VCaP (cell line): ENCODE measurements at regions not wholly inside any gene's neighbourhood (a gene's known extent, or its start where the extent isn't known, plus 50 kb on each side); places are given as distances from the start of the nearest gene placed in this dataset.
"Not testable (repeated sequence)": the region's sequence is repeated elsewhere in the genome, so short reads cannot be mapped to it uniquely, and the experiment has no call there.

Experiments
- H3K27ac ChIP-seq: fragments of 450-650 bp; 2 replicates; pipeline ENCODE4 v1.5.1; 2017
- TF ChIP-seq, protein P1 (sequence below): fragments of 450-650 bp; conservative IDR thresholded peaks from 2 replicates; pipeline ENCODE4 v1.5.1; 2017; ENCODE audit warnings: mild to moderate bottlenecking, moderate library complexity

DNA sequence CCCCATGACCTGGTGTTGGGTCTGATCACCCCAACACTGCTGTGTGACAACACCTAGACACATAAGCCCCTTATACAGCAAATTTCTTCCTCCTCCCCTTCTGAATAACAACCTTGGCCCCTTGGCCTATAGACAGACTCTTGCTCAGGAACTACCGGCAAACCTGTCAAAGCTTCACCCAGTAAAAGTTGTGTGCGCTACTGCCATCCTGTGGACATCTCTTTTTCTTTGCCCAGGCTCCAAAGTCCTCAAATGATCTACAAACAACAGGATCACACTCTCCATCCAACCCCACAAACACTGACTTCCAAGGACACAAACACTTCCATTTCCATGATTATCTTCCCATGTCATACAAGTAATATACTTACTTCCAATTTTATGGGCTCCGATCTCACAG is 1265.8 kb downstream of the RPIA start:
- not testable (repeated sequence) for H3K27ac ChIP-seq
- TF ChIP-seq, protein P1, sequence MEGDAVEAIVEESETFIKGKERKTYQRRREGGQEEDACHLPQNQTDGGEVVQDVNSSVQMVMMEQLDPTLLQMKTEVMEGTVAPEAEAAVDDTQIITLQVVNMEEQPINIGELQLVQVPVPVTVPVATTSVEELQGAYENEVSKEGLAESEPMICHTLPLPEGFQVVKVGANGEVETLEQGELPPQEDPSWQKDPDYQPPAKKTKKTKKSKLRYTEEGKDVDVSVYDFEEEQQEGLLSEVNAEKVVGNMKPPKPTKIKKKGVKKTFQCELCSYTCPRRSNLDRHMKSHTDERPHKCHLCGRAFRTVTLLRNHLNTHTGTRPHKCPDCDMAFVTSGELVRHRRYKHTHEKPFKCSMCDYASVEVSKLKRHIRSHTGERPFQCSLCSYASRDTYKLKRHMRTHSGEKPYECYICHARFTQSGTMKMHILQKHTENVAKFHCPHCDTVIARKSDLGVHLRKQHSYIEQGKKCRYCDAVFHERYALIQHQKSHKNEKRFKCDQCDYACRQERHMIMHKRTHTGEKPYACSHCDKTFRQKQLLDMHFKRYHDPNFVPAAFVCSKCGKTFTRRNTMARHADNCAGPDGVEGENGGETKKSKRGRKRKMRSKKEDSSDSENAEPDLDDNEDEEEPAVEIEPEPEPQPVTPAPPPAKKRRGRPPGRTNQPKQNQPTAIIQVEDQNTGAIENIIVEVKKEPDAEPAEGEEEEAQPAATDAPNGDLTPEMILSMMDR = 0 out of 2 replicates have a peak, but pooled peaks have one; percentile 16

DNA sequence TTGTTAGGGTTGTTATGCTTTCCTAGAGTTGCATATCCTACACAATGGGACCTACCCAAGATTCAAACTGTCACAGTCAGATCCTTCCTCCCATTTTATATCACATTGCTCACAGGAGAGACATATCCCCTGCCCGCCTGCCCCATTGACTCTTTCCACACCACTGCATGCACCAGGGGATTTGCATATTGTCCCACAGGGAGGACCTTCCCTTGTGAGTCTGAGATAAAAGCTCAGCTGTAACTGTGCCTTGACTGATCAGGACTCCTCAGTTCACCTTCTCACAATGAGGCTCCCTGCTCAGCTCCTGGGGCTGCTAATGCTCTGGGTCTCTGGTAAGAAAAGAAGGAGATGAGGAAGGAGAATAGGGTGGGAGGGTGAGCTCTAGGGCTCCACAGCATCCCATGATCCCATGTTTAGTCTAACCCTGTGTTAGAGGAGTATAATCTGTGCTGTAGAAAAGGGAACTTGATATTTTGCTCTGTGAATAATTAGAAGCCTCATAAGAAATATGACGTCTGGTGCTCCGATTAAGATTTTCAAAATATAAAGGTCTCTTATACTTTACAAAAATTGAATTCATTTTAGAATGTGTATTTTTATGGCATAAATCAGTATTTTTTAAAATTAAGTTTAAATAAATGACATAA is 1268.4 kb downstream of the RPIA start:
- H3K27ac ChIP-seq = not testable (repeated sequence)

DNA sequence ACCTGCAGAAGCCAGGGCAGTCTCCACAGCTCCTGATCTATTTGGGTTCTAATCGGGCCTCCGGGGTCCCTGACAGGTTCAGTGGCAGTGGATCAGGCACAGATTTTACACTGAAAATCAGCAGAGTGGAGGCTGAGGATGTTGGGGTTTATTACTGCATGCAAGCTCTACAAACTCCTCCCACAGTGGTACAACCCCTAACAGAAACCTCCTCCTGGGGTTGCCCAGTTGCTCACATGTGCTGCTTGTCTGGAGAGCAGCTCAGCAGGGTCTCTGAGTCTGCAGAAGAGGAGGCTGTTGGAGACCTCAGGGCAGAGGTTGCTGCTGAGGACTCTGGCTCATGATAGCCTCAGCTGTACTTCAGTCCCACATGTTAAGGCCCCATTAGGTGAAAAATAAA is 1269.1 kb downstream of the RPIA start:
- not testable (repeated sequence) for H3K27ac ChIP-seq

DNA sequence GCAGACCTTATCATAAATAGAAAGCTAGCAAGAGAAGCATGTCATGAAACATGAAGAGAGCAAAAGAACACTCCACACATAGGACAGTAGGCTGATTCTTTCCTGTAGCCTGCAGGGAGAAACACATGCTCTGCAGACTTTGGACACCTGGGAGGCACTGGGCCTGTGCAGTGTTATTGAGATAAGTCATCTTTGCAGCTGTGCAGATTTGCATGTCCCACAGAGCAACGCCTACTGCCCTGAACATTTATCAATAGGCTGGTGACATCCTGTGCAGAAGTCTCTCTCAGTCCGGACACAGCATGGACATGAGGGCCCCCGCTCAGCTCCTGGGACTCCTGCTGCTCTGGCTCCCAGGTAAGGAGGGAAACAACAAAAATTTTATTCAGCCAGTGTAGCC is 1277.1 kb downstream of the RPIA start:
- not testable (repeated sequence) for H3K27ac ChIP-seq

DNA sequence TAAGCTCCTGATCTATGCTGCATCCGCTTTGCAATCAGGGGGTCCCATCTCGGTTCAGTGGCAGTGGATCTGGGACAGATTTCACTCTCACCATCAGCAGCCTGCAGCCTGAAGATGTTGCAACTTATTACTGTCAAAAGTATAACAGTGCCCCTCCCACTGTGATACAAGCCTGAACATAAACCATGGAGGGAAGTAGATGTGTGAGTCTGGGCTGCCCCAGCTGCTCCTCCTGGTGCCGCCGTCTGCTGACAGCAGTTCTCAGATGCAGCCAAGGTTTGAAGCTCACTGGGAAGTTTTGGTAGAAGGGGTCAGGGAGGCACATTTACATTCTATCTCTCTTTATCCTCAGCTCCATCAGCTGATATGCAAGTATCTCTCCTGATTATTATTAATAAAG is 1277.7 kb downstream of the RPIA start:
- H3K27ac ChIP-seq = not testable (repeated sequence)

DNA sequence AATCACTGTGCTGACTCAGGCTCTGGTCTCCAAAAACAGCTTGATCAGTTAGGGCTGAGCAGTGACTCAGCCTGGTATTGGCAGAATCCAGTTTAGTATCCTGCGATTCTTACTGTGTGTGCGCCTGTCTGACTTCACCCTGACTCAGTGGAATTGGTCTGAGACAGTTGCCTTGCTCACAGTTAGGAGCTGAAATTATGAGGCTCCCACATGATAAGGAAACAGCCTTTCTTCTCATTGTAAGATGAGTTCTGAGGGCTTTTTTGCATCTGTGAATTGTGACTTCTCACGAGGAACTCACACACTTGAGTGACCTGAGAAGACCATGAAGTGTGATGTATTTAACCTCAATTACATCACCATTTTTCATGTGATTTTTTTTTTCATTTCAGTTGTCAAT is 1282.4 kb downstream of the RPIA start:
- H3K27ac ChIP-seq = not testable (repeated sequence)

DNA sequence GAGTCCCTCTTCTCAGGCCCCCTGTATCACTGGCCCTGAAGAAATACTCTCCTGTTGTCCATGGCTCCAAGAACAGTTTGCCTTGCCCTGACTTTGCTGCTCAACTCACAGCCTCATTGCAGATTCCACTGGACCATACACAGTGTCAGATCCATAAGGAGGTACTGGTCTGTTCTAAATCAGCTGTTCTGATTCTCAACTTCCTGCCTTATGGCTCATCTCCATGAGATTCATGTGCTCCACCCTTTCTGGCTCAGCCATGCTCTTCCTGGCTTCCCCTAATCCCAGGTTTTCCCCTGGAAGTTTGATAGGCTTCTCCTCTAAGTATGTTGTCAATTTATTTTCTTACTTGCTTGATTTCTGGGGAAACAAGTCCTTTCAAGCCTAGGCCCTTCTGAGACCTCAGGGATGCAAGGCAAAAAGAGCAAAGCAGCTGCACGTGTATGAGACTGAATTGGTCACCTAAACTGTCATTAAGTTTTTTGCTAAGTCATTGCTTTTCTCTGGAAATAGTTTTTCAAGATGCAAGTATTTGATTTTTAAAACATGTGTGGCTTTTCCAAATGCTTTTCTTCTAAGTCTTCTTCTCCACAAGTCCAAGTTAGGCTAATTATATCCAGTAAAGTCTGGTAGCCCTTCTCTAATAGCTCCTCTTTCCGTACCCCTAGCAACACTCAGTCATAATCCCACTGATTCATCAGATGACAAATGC is 1288.5 kb downstream of the RPIA start:
- not testable (repeated sequence) for H3K27ac ChIP-seq

DNA sequence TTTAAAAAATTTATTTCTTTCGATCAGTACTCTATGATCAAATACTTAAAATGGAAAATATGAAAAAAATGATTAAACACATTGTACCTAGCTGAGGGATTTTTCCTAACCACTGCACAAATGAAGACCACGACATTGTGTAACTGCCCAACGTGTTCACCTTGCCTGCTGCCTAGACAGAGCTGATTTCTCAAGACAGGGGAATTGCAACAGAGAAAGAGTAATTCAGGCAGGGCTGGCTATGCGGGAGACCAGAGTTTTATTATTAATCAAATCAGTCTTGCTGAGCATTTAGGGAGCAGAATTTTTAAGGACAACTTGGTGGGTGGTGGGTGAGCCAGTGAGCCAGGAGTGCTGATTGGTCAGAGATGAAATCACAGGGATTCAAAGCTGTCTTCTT is 1290.8 kb downstream of the RPIA start:
- H3K27ac ChIP-seq = not testable (repeated sequence)

DNA sequence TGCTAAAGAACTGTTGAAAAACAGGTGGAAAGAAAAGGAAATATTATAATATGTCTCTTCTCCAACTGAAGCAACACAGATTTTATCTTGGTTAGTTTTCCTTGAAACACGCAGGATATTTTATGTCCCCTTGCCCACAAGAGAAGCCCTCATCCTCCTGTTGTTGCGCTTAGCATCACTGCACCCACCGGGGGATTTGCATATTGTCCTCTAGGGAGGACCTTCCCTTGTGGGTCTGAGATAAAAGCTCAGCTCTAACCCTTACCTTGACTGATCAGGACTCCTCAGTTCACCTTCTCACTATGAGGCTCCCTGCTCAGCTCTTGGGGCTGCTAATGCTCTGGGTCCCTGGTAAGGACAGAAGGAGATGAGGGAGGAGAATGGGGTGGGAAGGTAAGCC is 1294.2 kb downstream of the RPIA start:
- not testable (repeated sequence) for H3K27ac ChIP-seq

DNA sequence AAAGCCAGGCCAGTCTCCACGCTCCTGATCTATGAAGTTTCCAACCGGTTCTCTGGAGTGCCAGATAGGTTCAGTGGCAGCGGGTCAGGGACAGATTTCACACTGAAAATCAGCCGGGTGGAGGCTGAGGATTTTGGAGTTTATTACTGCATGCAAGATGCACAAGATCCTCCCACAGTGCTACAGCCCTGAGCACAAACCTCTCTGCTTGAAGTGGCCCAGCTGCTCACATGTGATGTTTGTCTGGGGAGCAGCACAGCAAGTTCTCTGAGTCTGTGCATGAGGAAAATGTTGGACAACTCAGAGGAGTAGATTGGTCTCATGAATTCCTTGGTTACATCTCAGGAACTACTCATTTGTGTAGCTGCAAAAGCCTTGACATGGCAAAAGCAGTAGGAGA is 1295.1 kb downstream of the RPIA start:
- H3K27ac ChIP-seq = not testable (repeated sequence)

DNA sequence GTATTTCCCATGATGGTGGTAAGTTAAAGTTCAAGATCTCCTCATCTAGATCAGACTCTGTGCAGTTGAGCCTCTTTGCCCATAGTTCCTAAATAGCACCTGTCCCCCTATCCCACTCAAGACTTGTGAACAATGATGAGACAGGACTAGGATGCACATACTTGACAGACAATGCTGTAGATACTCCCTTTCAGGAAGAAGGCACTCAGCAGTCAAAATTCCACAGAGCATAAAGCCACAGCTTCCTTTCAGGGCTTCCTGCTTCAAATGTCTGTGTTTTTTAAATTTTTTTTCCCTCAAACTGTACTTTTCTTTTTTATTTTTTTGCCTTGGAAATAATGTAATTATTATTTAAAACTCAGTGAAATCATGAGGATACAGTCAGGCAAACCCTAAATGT is 1305.3 kb downstream of the RPIA start:
- not testable (repeated sequence) for H3K27ac ChIP-seq

DNA sequence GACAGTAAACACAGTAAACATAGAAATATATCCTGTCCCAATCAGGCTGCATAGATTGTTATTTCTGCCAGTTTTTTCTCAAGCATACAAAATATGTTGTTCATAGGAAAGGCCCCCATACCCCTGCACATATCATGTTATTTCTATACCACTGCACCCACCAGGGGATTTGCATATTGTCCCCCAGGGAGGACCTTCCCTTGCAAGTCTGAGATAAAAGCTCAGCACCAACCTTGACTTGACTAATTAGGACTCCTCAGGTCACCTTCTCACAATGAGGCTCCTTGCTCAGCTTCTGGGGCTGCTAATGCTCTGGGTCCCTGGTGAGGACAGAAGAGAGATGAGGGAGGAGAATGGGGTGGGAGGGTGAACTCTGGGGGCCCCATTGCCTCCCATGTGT is 1313.1 kb downstream of the RPIA start:
- H3K27ac ChIP-seq = not testable (repeated sequence)

DNA sequence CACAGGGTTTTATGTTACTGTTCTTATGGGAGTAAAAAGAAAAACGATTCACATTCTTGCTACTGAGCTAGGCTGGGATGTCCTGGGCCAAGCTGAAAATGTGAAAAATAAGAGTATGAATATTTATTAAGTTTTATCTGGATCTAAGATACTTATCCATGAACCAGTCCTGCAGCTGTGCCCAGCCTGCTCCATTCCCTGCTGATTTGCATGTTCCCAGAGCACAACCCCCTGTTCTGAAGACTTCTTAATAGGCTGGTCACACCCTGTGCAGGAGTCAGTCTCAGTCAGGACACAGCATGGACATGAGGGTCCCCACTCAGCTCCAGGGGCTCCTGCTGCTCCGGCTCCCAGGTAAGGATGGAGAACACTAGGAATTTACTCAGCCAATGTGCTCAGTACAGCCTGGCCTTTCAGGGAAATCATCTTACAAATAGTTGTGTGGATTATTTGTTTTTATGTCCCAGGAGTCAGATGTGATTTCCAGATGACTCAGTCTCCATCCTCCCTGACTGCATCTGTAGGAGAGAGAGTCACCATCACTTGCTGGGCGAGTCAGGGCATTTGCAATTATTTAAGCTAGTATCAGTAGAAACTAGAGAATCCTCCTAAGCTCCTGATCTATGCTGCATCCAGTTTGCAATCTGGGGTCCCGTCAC is 1319.1 kb downstream of the RPIA start:
- not testable (repeated sequence) for H3K27ac ChIP-seq

DNA sequence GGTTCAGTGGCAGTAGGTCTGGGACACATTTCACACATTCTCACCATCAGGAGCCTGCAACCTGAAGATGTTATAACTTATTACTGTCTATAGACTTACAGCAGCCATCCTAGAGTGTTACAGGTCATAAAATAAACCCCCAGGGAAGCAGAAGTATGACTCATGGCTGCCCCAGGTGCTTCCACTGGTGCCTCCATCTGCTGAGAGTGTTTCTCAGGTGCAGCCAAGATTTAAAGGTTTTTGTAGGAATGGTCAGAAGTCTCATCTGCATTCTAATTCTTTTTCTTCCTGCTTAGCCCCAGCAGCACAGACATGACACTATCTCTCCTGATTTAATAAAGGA is 1319.6 kb downstream of the RPIA start:
- not testable (repeated sequence) for H3K27ac ChIP-seq

DNA sequence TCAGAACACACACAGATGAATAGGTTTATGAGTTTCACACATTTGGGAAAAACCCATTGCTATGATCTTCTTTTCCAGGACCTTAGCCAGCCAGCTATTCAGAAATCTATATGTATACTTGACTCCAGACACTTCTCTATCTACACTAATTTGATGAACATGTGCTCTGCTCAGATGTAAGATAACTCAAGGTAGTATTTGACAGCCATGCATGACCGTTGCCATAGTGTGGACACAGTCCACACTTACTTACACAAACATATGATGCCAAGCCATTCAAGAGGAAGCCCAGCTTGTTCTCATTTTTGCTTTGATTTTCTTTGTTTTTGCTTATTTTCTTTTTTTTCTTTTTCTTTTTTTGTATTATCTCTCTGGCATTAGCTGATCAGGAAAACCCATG is 1328.4 kb downstream of the RPIA start:
- not testable (repeated sequence) for H3K27ac ChIP-seq

DNA sequence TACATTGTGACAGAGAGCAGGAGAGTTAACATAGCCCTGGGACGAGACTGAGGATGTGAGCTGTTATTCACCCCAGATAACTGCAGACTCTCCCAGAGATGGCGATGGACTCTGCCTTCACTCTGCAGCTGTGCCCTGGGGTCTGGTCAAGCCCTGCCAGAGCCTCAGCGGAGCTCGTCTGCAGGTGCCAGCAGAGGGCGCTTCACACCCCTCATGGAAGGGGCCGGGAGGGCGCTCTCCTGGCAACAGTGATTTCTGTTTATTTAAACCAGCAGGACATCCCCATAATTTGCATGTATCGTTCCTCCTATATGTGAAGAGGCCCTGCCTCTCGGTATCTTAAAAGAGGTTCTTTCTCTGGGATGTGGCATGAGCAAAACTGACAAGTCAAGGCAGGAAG is 1329.8 kb downstream of the RPIA start:
- not testable (repeated sequence) for H3K27ac ChIP-seq
